ENCODE measurements at regions not wholly inside any gene's neighbourhood (a gene's known extent, or its start where the extent isn't known, plus 50 kb on each side); places are given as distances from the start of the nearest gene placed in this dataset.

DNA sequence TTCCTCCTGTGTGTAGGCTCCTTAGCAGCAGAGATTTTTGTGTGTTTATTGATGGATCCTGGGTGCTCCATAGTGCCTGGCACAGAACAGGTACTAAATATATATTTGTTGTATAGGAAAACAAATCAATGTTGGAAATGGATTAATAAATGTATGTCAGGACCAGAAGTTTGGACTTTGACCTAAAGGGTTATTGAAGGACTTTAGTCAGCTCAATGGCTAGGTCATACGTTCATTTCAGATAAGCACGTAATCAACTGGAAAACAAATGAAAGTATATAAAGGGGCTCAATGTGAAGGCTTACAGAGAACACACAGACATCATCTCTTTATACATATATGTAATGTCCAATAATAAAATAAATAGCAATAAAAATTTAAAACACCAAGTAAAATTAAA, 56.2 kb upstream of the PALM2AKAP2 start:
- H3K9me3 ChIP-seq, result no peaks in the 10 kb centered on the region

DNA sequence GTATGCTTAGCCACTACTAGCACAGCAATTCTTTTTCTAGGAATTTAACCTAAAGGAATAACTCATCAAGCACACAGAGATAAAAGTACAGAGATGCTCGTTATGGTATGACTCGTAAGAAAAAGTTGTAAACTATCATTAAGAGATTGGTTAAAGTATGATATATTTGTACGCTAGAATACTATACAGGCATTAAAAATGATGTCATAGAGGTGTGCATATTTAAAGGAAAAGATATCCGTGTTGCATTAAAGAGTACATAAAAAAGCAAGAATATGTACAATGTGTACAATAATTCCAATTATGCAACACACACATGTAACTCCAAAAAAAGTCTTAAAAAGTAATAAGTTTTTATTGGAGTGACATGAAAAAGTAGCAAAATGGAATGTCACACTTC, 54.5 kb upstream of the PALM2AKAP2 start:
- H3K4me3 ChIP-seq, result no peak overlapping the region
- TF ChIP-seq CTCF (IDR thresholded peaks at IDR 0.05) (no peak), POLR2AphosphoS5 (IDR thresholded peaks at IDR 0.05) (no peak), EP300 (IDR thresholded peaks at IDR 0.05) (no peak)
- ATAC-seq (ENCODE audit: low FRiP score in 2 of 2) (no peak), DNase-seq (no peak)
- no peaks in the 10 kb centered on the region for H3K9me3 ChIP-seq
- H3K27me3 ChIP-seq, result no peaks in the 10 kb centered on the region
- H3K4me1 ChIP-seq, result no peaks in the 10 kb centered on the region
- WGBS, 2 donors, result 84 to 91% methylated on average over 4 of the region's 4 CpGs
- no peaks in the 10 kb centered on the region for H3K36me3 ChIP-seq
- no peak overlapping the region for H3K27ac ChIP-seq

More for the DNA sequence above, 56.2 kb upstream of the PALM2AKAP2 start:
- DNase-seq, result no peak
- 83 to 90% methylated on average over 2 of the region's 2 CpGs for WGBS, 2 donors
- Histone ChIP-seq H3K36me3 (no peaks in the 10 kb centered on the region), H3K4me1 (no peaks in the 10 kb centered on the region), H3K27ac (no peak overlapping the region), H3K27me3 (no peaks in the 10 kb centered on the region), H3K4me3 (no peak overlapping the region)
- no peak for ATAC-seq (ENCODE audit: low FRiP score in 2 of 2)
- no peak for TF ChIP-seq CTCF (IDR thresholded peaks at IDR 0.05)
- no peak for TF ChIP-seq POLR2A (IDR thresholded peaks at IDR 0.05)
- no peak for TF ChIP-seq POLR2AphosphoS5 (IDR thresholded peaks at IDR 0.05)
- TF ChIP-seq EP300 (IDR thresholded peaks at IDR 0.05), result no peak

- 84 to 89% methylated on average over 4 of the region's 4 CpGs for WGBS, 2 donors
Observed at GRCh38 chr9:109726119-109726518, 53.9 kb upstream of the PALM2AKAP2 start.

DNA sequence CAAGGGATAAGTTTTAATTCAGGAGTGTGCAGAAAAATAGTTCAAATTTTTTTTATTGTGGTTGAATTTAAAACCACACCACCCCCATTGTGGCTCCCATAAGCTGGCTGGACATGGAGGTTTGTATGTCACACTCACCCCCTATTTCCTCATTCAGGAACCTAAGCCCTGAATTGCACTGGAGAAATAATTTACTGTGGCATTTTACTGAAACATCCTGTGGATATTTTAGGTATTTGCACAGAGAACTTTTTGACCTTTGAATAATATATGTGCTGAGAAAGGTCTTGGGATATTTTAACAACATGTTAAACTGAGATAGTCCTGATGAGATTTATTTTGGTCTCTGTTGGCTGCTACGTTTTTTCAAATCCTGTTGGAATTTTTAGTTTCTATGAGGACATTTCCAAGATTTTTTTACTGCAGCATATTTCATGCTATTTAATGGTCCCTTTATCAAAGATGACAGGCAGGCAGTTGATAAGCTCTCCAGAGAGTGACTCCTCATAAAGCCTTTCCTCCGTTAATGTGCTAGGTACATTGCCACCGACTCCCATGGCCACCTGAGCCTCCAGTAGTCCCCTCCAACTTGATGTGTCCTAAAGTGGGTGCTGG, 51.2 kb upstream of the PALM2AKAP2 start:
- H3K9me3 ChIP-seq, result no peaks in the 10 kb centered on the region
- no peaks in the 10 kb centered on the region for H3K27me3 ChIP-seq
- no peak overlapping the region for H3K4me3 ChIP-seq
- TF ChIP-seq CTCF (IDR thresholded peaks at IDR 0.05), result no peak
- TF ChIP-seq POLR2A (IDR thresholded peaks at IDR 0.05), result no peak
- no peak for TF ChIP-seq POLR2AphosphoS5 (IDR thresholded peaks at IDR 0.05)
- no peak for TF ChIP-seq EP300 (IDR thresholded peaks at IDR 0.05)
- no peaks in the 10 kb centered on the region for H3K36me3 ChIP-seq
- 62 to 72% methylated on average over 3 of the region's 3 CpGs for WGBS, 2 donors
- no peak overlapping the region for H3K27ac ChIP-seq
- ATAC-seq (ENCODE audit: low FRiP score in 2 of 2) (no peak), DNase-seq (no peak)
- H3K4me1 ChIP-seq, result peaks cover 0 to 5% (median 0%) of the 10 kb centered on the region in 4 donors

More at GRCh38 chr9:109726119-109726518, 53.9 kb upstream of the PALM2AKAP2 start:
- ATAC-seq (ENCODE audit: low FRiP score in 2 of 2), result no peak
- Histone ChIP-seq H3K4me1 (no peaks in the 10 kb centered on the region), H3K27me3 (no peaks in the 10 kb centered on the region), H3K27ac (no peak overlapping the region), H3K36me3 (no peaks in the 10 kb centered on the region), H3K9me3 (no peaks in the 10 kb centered on the region), H3K4me3 (no peak overlapping the region)
- peak in 1 of 2 donors; percentile 37 for DNase-seq
- TF ChIP-seq CTCF (IDR thresholded peaks at IDR 0.05) (no peak), POLR2A (IDR thresholded peaks at IDR 0.05) (no peak), EP300 (IDR thresholded peaks at IDR 0.05) (no peak), POLR2AphosphoS5 (IDR thresholded peaks at IDR 0.05) (no peak)

DNA sequence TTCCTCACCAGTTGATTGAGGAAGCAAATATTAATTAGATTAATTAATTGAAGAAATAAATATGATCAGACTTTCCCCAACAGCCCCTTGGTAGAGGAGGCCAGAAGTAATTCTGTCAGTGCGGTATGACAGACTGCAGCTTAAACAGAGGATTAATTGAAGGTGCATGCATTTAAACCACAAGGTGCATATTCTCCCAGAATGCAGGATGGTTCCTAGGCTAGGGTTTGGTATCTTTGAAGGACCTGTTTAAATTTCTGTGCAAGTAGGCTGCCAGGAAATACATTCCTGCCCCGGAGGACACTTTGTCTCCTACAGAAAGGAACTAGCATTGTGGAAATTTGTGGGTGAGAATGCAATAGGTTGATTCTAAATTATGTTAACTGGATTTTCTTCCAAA, 50.5 kb upstream of the PALM2AKAP2 start:
- WGBS, 2 donors, result 83% methylated on average over 2 of the region's 2 CpGs
- Histone ChIP-seq H3K4me3 (no peak overlapping the region), H3K9me3 (no peaks in the 10 kb centered on the region), H3K4me1 (peaks cover 0 to 7% (median 1%) of the 10 kb centered on the region in 4 donors), H3K36me3 (no peaks in the 10 kb centered on the region), H3K27ac (no peak overlapping the region), H3K27me3 (no peaks in the 10 kb centered on the region)
- DNase-seq, result no peak
- no peak for ATAC-seq (ENCODE audit: low FRiP score in 2 of 2)
- no peak for TF ChIP-seq POLR2A (IDR thresholded peaks at IDR 0.05)
- no peak for TF ChIP-seq POLR2AphosphoS5 (IDR thresholded peaks at IDR 0.05)
- no peak for TF ChIP-seq EP300 (IDR thresholded peaks at IDR 0.05)
- TF ChIP-seq CTCF (IDR thresholded peaks at IDR 0.05), result no peak
